ENCODE measurements at regions not wholly inside any gene's neighbourhood (a gene's known extent, or its start where the extent isn't known, plus 50 kb on each side); places are given as distances from the start of the nearest gene placed in this dataset.

- TF ChIP-seq POLR2AphosphoS5 (IDR thresholded peaks at IDR 0.05; ENCODE audit: low read depth, low read length) (no peak), POLR2A (IDR thresholded peaks at IDR 0.05; ENCODE audit: low read depth, low read length) (no peak), TAF1 (IDR thresholded peaks at IDR 0.05; ENCODE audit: borderline replicate concordance, low read depth, low read length) (no peak)
Observed at GRCh38 chr14:84929834-84930233, 600.1 kb upstream of the FLRT2 start.
